ENCODE measurements at regions not wholly inside any gene's neighbourhood (a gene's known extent, or its start where the extent isn't known, plus 50 kb on each side); places are given as distances from the start of the nearest gene placed in this dataset.

GRCh38 chr10:44787480-44788075 lies 123.6 kb upstream of the TMEM72 start:
- TF ChIP-seq, protein P1, sequence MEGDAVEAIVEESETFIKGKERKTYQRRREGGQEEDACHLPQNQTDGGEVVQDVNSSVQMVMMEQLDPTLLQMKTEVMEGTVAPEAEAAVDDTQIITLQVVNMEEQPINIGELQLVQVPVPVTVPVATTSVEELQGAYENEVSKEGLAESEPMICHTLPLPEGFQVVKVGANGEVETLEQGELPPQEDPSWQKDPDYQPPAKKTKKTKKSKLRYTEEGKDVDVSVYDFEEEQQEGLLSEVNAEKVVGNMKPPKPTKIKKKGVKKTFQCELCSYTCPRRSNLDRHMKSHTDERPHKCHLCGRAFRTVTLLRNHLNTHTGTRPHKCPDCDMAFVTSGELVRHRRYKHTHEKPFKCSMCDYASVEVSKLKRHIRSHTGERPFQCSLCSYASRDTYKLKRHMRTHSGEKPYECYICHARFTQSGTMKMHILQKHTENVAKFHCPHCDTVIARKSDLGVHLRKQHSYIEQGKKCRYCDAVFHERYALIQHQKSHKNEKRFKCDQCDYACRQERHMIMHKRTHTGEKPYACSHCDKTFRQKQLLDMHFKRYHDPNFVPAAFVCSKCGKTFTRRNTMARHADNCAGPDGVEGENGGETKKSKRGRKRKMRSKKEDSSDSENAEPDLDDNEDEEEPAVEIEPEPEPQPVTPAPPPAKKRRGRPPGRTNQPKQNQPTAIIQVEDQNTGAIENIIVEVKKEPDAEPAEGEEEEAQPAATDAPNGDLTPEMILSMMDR (IDR thresholded peaks at IDR 0.05), result no peak
- TF ChIP-seq EZH2 (IDR thresholded peaks at IDR 0.05), result no peak
